ENCODE measurements at regions not wholly inside any gene's neighbourhood (a gene's known extent, or its start where the extent isn't known, plus 50 kb on each side); places are given as distances from the start of the nearest gene placed in this dataset.

DNA sequence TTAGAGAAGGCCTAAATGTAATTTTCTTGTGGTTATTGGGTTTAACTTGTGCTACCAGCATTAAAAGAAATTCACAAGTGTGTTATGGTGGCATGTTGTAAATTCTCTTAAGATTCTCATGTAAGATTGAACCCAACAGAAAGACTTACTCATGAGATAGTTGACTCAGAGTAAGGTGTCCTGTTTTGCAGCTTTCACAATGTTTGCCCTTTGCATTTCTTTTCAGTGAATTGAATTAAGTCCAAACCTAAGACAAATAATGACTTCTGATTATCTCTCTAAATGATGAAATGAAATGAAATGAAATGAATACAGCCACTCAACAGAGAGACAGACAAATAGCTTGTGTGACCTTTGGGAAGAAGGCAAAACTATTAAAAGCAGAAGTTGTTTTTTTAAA lies 1696.9 kb upstream of the WWC1 start:
- TF ChIP-seq POLR2A (IDR thresholded peaks at IDR 0.05; ENCODE audit: low read length) (no peak), GATA1 (IDR thresholded peaks at IDR 0.05; ENCODE audit: low read depth, low read length) (no peak)
